ENCODE measurements at regions not wholly inside any gene's neighbourhood (a gene's known extent, or its start where the extent isn't known, plus 50 kb on each side); places are given as distances from the start of the nearest gene placed in this dataset.
A peak's percentile ranks its signal among the peaks of the same experiment; 100 is the strongest.

- no peak for DNase-seq (ENCODE audit: low read depth)
Observed at GRCh38 chr6:137353842-137354397, 134.7 kb upstream of the IFNGR1 start.

GRCh38 chr6:137353346-137353745 lies 134.2 kb upstream of the IFNGR1 start:
- DNase-seq (ENCODE audit: low read depth): no peak

GRCh38 chr6:137352859-137353258 lies 133.7 kb upstream of the IFNGR1 start:
- DNase-seq (ENCODE audit: low read depth): no peak

GRCh38 chr6:137351890-137352289 lies 132.7 kb upstream of the IFNGR1 start:
- DNase-seq (ENCODE audit: low read depth): peak; percentile 7

- DNase-seq (ENCODE audit: low read depth): no peak
Observed at GRCh38 chr6:137350857-137351256, 131.7 kb upstream of the IFNGR1 start.

GRCh38 chr6:137349856-137350830 lies 131.0 kb upstream of the IFNGR1 start:
- DNase-seq (ENCODE audit: low read depth): no peak

GRCh38 chr6:137348777-137349176 lies 129.6 kb upstream of the IFNGR1 start:
- DNase-seq (ENCODE audit: low read depth): no peak

GRCh38 chr6:137343241-137343640 lies 124.1 kb upstream of the IFNGR1 start:
- DNase-seq (ENCODE audit: low read depth): no peak

GRCh38 chr6:137342607-137343190 lies 123.5 kb upstream of the IFNGR1 start:
- DNase-seq (ENCODE audit: low read depth): no peak

- DNase-seq (ENCODE audit: low read depth): peak; percentile 49
Observed at GRCh38 chr6:137341681-137342195, 122.6 kb upstream of the IFNGR1 start.

GRCh38 chr6:137339929-137340559 lies 120.9 kb upstream of the IFNGR1 start:
- no peak for DNase-seq (ENCODE audit: low read depth)

- DNase-seq (ENCODE audit: low read depth): no peak
Observed at GRCh38 chr6:137334884-137335283, 115.7 kb upstream of the IFNGR1 start.

GRCh38 chr6:137334094-137334493 lies 114.9 kb upstream of the IFNGR1 start:
- DNase-seq (ENCODE audit: low read depth): no peak

- peak; percentile 3 for DNase-seq (ENCODE audit: low read depth)
Observed at GRCh38 chr6:137332637-137333280, 113.6 kb upstream of the IFNGR1 start.

GRCh38 chr6:137323860-137324259 lies 104.7 kb upstream of the IFNGR1 start:
- no peak for DNase-seq (ENCODE audit: low read depth)

- DNase-seq (ENCODE audit: low read depth): no peak
Observed at GRCh38 chr6:137320271-137320670, 101.1 kb upstream of the IFNGR1 start.

- DNase-seq (ENCODE audit: low read depth): no peak
Observed at GRCh38 chr6:137316626-137317025, 97.4 kb upstream of the IFNGR1 start.

GRCh38 chr6:137315081-137315480 lies 95.9 kb upstream of the IFNGR1 start:
- no peak for DNase-seq (ENCODE audit: low read depth)

GRCh38 chr6:137313928-137314855 lies 95.0 kb upstream of the IFNGR1 start:
- DNase-seq (ENCODE audit: low read depth): peak; percentile 92

- DNase-seq (ENCODE audit: low read depth): no peak
Observed at GRCh38 chr6:137313211-137313610, 94.0 kb upstream of the IFNGR1 start.
